ENCODE measurements at regions not wholly inside any gene's neighbourhood (a gene's known extent, or its start where the extent isn't known, plus 50 kb on each side); places are given as distances from the start of the nearest gene placed in this dataset.
"Not testable (repeated sequence)": the region's sequence is repeated elsewhere in the genome, so short reads cannot be mapped to it uniquely, and the experiment has no call there.

GRCh38 chr19:29154163-29154562 lies 58.8 kb downstream of the UQCRFS1 start:
- DNase-seq = no peak

- DNase-seq = no peak
Observed at GRCh38 chr19:29145756-29146155, 67.2 kb downstream of the UQCRFS1 start.

DNA sequence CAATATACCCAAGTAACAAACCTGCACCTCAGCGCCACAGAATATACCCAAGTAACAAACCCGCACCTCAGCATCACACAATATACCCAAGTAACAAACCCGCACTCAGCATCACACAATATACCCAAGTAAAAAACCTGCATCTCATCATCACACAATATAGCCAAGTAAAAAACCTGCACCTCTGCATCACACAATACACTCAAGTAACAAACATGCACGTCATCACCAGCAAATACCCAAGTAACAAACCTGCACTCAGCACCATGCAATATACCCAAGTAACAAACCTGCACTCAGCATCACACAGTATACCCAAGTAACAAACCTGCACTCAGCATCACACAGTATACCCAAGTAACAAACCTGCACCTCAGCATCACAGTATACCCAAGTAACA lies 69.8 kb downstream of the UQCRFS1 start:
- no peak for DNase-seq

- no peak for DNase-seq
Observed at GRCh38 chr19:29139227-29139626, 73.7 kb downstream of the UQCRFS1 start.

DNA sequence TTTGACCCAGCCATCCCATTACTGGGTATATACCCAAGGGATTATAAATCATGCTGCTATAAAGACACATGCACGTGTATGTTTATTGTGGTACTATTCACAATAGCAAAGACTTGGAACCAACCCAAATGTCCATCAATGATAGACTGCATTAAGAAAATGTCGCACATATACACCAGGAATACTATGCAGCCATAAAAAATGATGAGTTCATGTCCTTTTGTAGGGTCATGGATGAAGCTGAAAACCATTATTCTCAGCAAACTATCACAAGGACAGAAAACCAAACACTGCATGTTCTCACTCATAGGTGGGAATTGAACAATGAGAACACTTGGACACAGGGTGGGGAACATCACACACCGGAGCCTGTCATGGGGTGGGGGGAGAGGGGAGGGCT lies 74.7 kb downstream of the UQCRFS1 start:
- not testable (repeated sequence) for DNase-seq

DNA sequence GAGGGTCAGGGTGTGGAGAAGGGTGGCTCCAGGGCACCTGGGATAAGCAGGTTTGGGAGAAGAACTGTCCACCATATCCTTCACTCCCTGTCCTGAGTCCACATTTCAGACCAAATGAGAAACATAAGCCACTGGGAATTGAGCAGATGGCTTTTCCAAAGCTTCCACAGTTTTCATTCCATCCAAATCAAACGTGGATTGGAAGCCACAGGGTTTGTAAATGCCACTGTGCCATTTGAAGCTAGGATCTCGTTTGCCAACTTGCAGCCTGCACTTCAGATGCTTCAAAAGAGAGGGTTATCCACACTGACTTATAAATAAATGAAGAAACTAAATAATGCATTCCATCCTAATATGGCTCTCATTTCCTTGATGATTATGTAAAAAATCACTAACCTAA lies 81.5 kb downstream of the UQCRFS1 start:
- no peak for DNase-seq

DNA sequence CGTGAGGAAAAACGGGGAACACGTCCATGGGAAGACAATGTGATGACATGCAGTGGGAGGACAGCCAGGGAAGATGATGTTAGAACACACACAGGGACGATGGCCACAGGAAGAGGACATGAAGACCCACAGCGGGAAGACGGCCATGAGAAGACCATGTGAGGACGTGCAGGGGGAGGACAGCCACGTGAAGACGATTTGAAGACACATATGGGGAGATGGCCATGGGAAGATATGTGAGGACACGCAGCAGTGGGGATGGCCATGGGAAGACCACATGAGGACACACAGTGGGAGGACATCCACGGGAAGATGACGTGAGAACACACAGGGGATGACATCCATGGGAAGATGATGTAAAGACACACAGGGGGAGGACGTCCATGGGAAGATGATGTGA lies 83.8 kb downstream of the UQCRFS1 start:
- no peak for DNase-seq

DNA sequence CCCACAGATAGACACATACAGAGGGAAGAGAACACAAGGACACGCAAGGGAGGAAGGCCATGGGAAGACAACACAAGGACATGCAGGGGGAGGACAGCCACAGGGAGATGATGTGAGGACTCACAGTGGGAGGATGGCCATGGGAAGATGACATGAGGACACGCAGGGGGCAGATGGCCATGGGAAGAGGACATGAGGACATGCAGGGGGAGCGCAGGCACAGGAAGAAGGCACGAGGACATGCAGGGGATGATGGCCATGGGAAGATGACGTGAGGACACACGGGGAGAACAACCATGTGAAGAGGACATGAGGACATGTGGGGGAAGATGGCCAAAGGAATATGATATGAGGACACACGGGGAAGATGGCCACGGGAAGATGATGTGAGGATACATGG lies 84.7 kb downstream of the UQCRFS1 start:
- DNase-seq = no peak

GRCh38 chr19:29122185-29122584 lies 90.8 kb downstream of the UQCRFS1 start:
- no peak for DNase-seq

DNA sequence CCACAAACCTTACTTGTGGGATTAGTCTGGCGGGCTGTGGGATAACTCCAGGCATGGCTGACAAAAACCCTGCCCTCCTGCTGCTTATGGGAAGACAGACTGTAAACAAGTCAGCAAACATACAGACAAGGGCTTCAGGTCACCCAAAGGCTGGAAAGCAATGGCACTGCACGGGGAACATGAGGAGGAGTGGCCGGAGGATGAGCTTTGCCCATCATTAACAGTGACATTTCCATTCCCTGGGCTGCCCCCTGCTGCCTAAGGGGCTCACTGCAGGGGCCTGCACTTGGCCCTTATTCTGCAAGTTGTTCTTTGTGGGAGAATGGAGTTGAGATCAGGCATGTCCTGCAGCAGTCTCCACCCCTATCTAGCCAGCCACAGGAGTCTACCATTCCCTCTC lies 91.3 kb downstream of the UQCRFS1 start:
- peak in 3 of 58 donors; percentile 2 to 6 (median 3) for DNase-seq

DNA sequence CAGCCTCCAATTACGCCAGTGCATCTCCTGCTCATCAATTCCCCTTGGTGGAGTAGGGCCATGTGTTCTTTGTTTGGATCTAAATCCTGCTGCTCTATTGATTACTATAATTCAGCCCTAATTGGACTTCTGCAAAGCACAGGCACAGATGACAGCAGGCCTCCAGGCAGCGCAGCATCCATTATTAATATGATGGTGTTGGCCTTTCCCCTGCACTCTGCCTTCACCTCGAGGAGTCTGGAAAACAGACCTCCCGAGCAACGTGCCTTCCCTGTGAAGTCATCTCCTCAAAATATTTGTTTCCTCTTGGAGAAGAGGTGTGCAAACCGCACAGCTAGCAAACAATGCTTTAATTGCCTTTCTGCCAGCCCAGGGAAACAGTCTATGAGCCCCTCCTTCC lies 92.5 kb downstream of the UQCRFS1 start:
- DNase-seq = no peak

GRCh38 chr19:29119590-29119989 lies 93.4 kb downstream of the UQCRFS1 start:
- no peak for DNase-seq

- DNase-seq = no peak
Observed at GRCh38 chr19:29118389-29118788, 94.6 kb downstream of the UQCRFS1 start.

GRCh38 chr19:29117926-29118325 lies 95.0 kb downstream of the UQCRFS1 start:
- no peak for DNase-seq

- no peak for DNase-seq
Observed at GRCh38 chr19:29115181-29115580, 97.8 kb downstream of the UQCRFS1 start.

DNA sequence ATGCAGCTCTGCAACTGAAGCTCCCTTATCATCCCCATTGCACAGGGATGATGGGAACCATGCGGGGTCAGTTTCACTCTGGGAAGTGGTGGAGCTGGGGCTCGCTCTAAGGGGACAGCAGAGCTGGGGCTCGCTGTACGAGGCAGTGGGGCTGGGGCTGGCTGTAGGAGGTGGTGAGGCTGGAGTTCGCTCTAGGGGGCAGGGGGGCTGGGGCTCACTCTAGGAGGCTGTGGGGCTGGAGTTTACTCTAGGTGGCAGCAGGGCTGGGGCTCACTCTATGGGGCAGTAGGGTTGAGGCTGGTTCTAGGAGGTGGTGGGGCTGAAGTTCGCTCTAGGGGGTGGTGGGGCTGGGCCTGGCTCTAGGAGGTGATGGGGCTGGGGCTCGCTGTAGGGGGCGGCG lies 99.1 kb downstream of the UQCRFS1 start:
- DNase-seq = no peak

GRCh38 chr19:29111576-29111975 lies 101.4 kb downstream of the UQCRFS1 start:
- DNase-seq = no peak

DNA sequence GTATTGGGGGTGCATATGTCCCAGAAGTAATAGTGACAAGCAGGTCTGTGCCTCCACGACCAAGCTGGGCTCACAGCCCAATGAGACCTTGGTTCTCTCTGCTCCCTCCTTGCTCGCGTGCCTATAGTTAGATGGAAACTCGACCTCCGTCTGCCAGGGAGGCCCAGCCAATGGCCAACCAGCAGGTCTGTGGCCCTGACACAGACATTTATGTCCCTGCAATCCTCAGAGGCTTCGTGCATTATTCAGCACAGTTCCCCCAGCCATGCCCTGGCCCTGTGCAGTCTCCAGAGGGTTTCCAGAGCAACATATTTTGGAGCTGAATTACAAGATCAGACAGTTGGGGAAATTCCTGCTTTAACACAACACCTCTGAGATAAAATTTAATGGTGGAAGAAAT lies 105.1 kb downstream of the UQCRFS1 start:
- no peak for DNase-seq

GRCh38 chr19:29106346-29106885 lies 106.5 kb downstream of the UQCRFS1 start:
- DNase-seq = no peak

DNA sequence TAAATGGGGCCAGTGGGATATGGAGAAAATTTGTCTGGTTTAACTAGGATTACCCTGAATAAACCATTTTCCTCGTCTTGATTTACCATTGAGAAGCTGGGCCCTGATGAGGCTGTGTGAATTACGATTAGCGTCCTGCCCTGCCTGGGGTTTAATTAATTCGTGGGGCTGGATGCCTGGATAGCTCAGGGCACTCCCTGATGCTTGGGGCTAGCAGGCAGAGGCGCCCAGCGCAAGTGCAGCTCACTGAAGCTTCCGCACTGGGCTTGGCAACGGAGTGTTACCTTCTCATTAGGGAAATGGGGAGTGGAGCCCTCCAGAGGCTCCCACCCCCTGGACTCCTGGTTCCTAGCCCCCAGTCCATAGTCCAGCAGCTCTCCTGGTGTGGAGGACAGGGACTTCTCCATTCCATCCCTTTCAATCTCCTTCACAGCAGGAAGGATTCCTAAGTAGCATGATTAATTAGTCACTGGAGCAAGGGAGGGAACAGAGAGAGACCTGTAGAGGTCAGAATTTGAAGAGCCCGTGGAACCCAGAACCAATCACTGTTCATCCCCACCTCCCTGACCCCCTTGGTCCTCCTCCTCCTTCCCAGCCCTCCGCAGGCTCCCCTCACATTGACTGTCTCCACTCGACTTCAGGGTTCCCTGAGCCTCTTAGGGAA lies 107.2 kb downstream of the UQCRFS1 start:
- no peak for DNase-seq

DNA sequence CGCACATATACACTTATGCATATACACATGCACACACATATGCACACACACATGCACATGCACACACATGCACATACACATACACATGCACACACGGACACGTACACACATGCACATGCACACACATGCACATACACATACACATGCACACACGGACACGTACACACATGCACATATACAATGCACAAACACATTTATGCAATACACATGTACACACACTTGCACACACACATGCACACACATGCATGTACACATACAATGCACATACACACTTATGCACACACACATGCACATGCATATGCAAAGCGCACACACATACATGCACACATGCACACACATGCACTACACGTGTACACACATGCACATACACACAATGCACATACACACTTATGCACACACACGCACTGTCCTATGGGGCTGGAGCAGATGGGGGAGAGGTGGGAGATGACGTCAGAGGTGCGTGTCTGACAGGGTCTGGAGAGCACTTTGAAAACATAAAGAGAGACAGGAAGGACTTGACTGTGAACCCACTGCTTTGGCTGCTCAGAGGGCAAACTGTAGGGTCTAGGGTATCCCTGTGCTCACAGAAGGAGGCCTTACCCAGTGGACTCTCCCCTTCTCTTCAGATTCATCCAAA lies 108.2 kb downstream of the UQCRFS1 start:
- DNase-seq = no peak

DNA sequence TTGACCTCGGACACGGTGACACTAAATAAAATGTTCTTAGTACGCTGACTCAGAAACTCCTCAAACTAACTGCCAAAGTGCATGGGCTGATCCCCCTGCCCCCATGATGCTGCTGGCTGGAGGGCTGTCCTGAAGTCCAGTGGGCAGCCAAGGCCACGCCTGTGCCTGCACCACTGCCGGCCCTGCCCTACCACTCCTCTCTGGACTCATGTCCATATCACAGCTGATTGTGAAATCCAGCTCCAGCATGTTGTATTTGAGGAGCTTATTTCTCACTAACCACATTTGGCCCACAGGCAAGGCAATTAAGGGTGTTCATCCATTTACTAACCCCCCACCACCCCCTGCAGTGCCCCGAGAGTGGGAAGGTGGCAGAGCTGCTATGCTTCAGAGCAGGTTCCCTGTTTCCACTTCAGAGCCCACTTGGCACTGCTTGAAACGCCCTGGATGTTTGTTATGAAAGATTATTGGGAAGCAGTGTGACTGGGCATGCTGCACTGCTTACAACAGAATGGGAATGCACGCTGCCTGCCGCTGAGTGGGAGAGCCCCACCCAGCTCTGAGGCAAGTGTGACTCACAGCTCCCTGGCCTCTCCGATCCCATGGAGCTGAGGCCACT lies 114.0 kb downstream of the UQCRFS1 start:
- peak in 27 of 58 donors; percentile 3 to 68 (median 18) for DNase-seq

DNA sequence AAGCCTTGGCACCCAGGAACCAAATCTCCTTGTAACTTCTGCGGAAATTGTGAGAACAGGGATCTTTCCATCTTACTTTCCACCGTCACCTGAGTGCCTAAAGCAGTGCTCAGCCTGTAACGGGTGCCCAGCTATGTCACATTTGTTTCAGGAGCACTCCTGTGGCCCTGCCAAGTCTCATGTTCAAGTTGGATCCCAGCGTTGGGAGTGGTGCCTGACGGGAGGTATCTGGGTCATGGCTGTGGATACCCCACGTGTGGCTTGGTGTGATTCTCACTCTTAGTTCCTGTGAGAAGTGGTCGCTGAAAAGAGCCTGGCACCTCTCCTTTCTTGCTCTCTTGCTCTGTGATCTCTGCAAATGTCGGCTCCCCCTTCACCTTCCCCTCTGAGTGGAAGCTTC lies 114.9 kb downstream of the UQCRFS1 start:
- DNase-seq = no peak

All from anterior cingulate cortex (tissue), 58 donors.